ENCODE measurements at regions not wholly inside any gene's neighbourhood (a gene's known extent, or its start where the extent isn't known, plus 50 kb on each side); places are given as distances from the start of the nearest gene placed in this dataset.

DNA sequence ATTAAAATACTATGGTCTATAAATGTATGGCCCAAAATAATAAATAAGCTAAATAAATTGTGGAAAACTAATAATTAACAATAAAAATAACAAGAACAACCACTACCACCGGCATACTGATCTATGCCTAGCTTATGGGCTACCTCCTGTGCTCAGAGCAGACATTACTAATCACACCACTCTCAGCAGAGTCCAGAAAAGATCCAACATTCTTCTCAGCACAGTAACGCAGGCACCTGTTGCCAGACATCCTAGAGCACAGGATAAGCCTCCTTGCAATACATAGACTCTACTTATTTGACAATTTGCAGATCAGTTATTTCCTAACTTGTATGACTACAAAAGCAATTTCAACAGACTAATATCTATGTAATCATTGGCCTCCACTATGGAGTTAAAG is 137.1 kb upstream of the NEBL start:
- no peak overlapping the region for H3K27ac Mint-ChIP-seq (ENCODE audit: unreplicated experiment)
- H3K36me3 Mint-ChIP-seq (ENCODE audit: insufficient read depth, unreplicated experiment): peaks cover 9% of the 10 kb centered on the region
- no TSS peak for BruUV-seq (replicated peaks)
- CTCF ChIA-PET: no interaction called here
- no peaks in the 10 kb centered on the region for H3K27me3 Mint-ChIP-seq (ENCODE audit: unreplicated experiment)
- H3K9me3 Mint-ChIP-seq (ENCODE audit: low read depth, unreplicated experiment): peaks cover 2% of the 10 kb centered on the region
- no peak for DNase-seq
- peaks cover 35% of the 10 kb centered on the region for H3K4me1 Mint-ChIP-seq (ENCODE audit: low read depth, unreplicated experiment)
- no peak overlapping the region for H3K4me3 Mint-ChIP-seq (ENCODE audit: low read depth, unreplicated experiment)
- TF ChIP-seq, protein P1, sequence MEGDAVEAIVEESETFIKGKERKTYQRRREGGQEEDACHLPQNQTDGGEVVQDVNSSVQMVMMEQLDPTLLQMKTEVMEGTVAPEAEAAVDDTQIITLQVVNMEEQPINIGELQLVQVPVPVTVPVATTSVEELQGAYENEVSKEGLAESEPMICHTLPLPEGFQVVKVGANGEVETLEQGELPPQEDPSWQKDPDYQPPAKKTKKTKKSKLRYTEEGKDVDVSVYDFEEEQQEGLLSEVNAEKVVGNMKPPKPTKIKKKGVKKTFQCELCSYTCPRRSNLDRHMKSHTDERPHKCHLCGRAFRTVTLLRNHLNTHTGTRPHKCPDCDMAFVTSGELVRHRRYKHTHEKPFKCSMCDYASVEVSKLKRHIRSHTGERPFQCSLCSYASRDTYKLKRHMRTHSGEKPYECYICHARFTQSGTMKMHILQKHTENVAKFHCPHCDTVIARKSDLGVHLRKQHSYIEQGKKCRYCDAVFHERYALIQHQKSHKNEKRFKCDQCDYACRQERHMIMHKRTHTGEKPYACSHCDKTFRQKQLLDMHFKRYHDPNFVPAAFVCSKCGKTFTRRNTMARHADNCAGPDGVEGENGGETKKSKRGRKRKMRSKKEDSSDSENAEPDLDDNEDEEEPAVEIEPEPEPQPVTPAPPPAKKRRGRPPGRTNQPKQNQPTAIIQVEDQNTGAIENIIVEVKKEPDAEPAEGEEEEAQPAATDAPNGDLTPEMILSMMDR (IDR thresholded peaks at IDR 0.05; ENCODE audit: unreplicated experiment): no peak
- intact Hi-C loops (cut with micrococcal nuclease; ENCODE audit: unreplicated experiment): no loop called here

DNA sequence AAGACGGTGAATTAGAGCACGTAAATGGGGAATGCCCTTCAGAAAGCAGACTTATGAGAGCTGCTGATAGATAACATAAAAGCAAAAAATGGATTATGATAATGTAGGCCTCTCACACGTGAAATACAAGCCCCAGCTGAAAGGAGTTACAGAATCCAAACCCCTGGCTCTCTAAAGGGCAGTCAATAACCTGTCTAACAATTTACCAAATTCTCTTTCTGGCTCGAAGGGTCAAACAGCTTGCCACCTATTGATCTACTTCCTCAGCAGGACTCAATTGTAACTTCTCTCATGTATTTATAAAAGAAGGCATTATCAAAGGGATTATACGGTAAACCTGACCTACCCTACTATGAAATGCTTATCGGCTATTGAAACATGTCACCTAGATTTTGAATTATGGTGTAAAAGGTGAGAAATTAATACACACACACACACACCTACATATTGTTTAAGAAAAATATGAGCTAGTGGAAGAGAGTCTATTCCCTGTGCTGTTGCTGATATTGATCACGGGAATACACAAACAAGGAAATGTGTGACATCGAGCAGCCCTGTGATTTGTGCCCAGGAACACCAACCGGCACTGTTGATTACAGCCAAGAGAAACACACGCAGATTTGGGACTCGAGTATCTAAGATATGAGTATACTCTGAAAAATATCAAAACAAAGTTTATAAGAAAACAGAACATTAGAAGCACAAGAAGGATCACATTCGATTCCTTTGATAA is 135.6 kb upstream of the NEBL start:
- no peak for DNase-seq
- intact Hi-C loops (cut with micrococcal nuclease; ENCODE audit: unreplicated experiment): no loop called here
- H3K27ac Mint-ChIP-seq (ENCODE audit: unreplicated experiment): peak overlapping the region; percentile 55
- CTCF ChIA-PET: interaction anchor here (0.5 kb wide), 1 partner anchor 663 kb away, joined by 3 read pairs; no protein-coding TSS in a partner anchor
- BruUV-seq (replicated peaks): no TSS peak
- H3K9me3 Mint-ChIP-seq (ENCODE audit: low read depth, unreplicated experiment): peaks cover 2% of the 10 kb centered on the region
- H3K36me3 Mint-ChIP-seq (ENCODE audit: insufficient read depth, unreplicated experiment): peaks cover 9% of the 10 kb centered on the region
- TF ChIP-seq, protein P1 (IDR thresholded peaks at IDR 0.05; ENCODE audit: unreplicated experiment): no peak
- H3K27me3 Mint-ChIP-seq (ENCODE audit: unreplicated experiment): no peaks in the 10 kb centered on the region
- peaks cover 36% of the 10 kb centered on the region for H3K4me1 Mint-ChIP-seq (ENCODE audit: low read depth, unreplicated experiment)
- no peak overlapping the region for H3K4me3 Mint-ChIP-seq (ENCODE audit: low read depth, unreplicated experiment)

DNA sequence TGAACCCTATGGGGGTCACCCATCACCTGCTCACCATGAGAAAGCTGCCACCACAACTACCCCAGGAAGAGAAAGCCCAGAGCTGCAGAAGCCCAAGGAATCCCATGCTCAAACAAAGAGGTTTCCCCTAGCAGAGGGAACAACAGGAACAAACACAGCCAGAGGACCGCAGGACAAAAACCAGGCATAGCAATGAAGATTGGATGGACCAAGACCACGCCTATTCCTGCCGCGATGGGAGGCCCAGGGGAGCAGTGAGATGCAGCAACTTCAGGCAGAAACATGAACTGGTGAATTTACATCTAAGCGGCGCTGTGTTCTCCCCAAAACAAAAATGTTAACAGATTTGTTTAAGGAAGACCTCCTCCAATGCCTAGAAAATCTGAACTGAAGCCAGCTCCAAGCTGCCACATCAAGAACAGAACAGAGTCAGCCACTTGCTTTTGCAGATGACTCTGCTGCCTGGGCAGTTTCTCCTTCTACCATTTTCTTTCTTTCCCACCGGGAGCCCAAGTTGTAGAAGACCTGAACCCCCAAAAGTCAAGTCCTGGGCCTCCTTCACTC is 134.2 kb upstream of the NEBL start:
- CTCF ChIA-PET: interaction anchor here (0.6 kb wide), 1 partner anchor 412 kb away, joined by 3 read pairs; no protein-coding TSS in a partner anchor
- Mint-ChIP-seq H3K9me3 (ENCODE audit: low read depth, unreplicated experiment) (peaks cover 2% of the 10 kb centered on the region), H3K4me3 (ENCODE audit: low read depth, unreplicated experiment) (no peak overlapping the region), H3K4me1 (ENCODE audit: low read depth, unreplicated experiment) (peaks cover 36% of the 10 kb centered on the region), H3K36me3 (ENCODE audit: insufficient read depth, unreplicated experiment) (peaks cover 9% of the 10 kb centered on the region), H3K27me3 (ENCODE audit: unreplicated experiment) (no peaks in the 10 kb centered on the region), H3K27ac (ENCODE audit: unreplicated experiment) (peak overlapping the region; percentile 89)
- no peak for DNase-seq
- TF ChIP-seq, protein P1 (IDR thresholded peaks at IDR 0.05; ENCODE audit: unreplicated experiment): no peak
- no TSS peak for BruUV-seq (replicated peaks)
- intact Hi-C loops (cut with micrococcal nuclease; ENCODE audit: unreplicated experiment): no loop called here

DNA sequence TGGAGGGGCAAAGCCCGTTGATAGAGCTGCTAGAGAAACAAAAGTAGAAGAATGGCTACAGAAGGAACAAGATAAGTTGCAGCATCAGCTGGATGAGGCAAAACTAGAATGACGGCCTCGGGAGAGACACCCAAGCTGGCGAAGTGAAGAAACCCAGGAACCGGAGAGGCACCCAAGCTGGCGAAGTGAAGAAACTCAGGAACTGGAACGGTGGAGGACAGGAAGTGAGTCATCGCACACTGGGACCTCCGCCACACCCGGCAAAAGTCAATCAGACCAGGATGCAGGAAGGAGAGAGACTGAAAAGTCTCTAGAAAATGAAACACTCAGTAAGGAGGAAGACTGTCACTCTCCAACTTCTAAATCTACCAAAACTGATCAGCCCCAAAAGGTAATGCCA is 133.0 kb upstream of the NEBL start:
- no TSS peak for BruUV-seq (replicated peaks)
- TF ChIP-seq, protein P1 (IDR thresholded peaks at IDR 0.05; ENCODE audit: unreplicated experiment): no peak
- H3K4me3 Mint-ChIP-seq (ENCODE audit: low read depth, unreplicated experiment): peak overlapping the region; percentile 58
- peaks cover 9% of the 10 kb centered on the region for H3K36me3 Mint-ChIP-seq (ENCODE audit: insufficient read depth, unreplicated experiment)
- H3K27ac Mint-ChIP-seq (ENCODE audit: unreplicated experiment): peak overlapping the region; percentile 89
- CTCF ChIA-PET: no interaction called here
- intact Hi-C loops (cut with micrococcal nuclease; ENCODE audit: unreplicated experiment): no loop called here
- H3K9me3 Mint-ChIP-seq (ENCODE audit: low read depth, unreplicated experiment): peaks cover 2% of the 10 kb centered on the region
- DNase-seq: peak; percentile 66
- no peaks in the 10 kb centered on the region for H3K27me3 Mint-ChIP-seq (ENCODE audit: unreplicated experiment)
- peaks cover 36% of the 10 kb centered on the region for H3K4me1 Mint-ChIP-seq (ENCODE audit: low read depth, unreplicated experiment)
